Prostate gland (tissue), 2 donors: ENCODE measurements at regions not wholly inside any gene's neighbourhood (a gene's known extent, or its start where the extent isn't known, plus 50 kb on each side); places are given as distances from the start of the nearest gene placed in this dataset.

Experiments used
- CTCF ChIP-seq, 4 experiments: fragments of 200-600 bp in 2 of 4; fragments of 450-650 bp in 2 of 4; sonication (generic) in 2 of 4; IDR thresholded peaks; 1 replicate in 3 of 4; 2 replicates in 1 of 4; pipeline ENCODE4 v1.5.1; 2016 to 2019; ENCODE audit warnings: antibody characterized with exemption in 4 of 4, mild to moderate bottlenecking in 2 of 4, moderate library complexity in 2 of 4
- POLR2A ChIP-seq: fragments of 450-650 bp; IDR thresholded peaks from one replicate; pipeline ENCODE4 v1.6.1; 2016; ENCODE audit warnings: antibody characterized with exemption, mild to moderate bottlenecking
- POLR2AphosphoS5 ChIP-seq: sonication (generic); formaldehyde crosslinking; IDR thresholded peaks from one replicate; pipeline ENCODE4 v1.6.1; 2017; ENCODE audit warnings: antibody characterized with exemption

- TF ChIP-seq CTCF (IDR thresholded peaks at IDR 0.05) (no peak), POLR2A (no peak), POLR2AphosphoS5 (no peak)
Observed at GRCh38 chr2:155519529-155520130, 812.9 kb downstream of the NR4A2 start.
